ENCODE measurements at regions not wholly inside any gene's neighbourhood (a gene's known extent, or its start where the extent isn't known, plus 50 kb on each side); places are given as distances from the start of the nearest gene placed in this dataset.

DNA sequence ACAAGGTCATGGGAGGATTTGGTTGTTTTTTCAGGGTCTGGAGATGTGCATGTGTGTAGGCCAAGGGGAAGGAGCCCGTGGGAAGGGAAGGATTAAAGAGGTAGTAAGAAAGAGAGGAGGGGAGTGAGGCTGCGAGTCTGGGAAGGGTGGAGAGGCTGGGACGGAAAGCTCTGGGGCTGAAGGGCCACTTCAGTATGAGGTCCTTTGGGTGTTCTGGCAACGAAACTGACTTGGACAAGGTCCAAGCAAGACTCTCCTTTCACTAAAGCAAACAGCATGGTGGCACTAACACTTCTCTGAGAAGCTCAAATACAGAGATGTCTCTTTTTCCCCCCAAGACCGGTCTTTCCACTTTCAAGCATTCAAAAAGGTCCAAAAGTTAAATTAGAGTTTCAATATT lies 394.5 kb downstream of the ARHGEF28 start:
- no peaks in the 10 kb centered on the region for H3K4me1 ChIP-seq
- H3K4me3 ChIP-seq: no peak overlapping the region
- H3K27ac ChIP-seq: no peak overlapping the region
- H3K36me3 ChIP-seq (ENCODE audit: insufficient read depth in 1 of 2, low read depth in 1 of 2): no peaks in the 10 kb centered on the region
- H3K9me3 ChIP-seq: no peaks in the 10 kb centered on the region
- H3K27me3 ChIP-seq (ENCODE audit: insufficient read depth in 3 of 3, low read length in 2 of 3): no peaks in the 10 kb centered on the region
- TF ChIP-seq, protein P1, sequence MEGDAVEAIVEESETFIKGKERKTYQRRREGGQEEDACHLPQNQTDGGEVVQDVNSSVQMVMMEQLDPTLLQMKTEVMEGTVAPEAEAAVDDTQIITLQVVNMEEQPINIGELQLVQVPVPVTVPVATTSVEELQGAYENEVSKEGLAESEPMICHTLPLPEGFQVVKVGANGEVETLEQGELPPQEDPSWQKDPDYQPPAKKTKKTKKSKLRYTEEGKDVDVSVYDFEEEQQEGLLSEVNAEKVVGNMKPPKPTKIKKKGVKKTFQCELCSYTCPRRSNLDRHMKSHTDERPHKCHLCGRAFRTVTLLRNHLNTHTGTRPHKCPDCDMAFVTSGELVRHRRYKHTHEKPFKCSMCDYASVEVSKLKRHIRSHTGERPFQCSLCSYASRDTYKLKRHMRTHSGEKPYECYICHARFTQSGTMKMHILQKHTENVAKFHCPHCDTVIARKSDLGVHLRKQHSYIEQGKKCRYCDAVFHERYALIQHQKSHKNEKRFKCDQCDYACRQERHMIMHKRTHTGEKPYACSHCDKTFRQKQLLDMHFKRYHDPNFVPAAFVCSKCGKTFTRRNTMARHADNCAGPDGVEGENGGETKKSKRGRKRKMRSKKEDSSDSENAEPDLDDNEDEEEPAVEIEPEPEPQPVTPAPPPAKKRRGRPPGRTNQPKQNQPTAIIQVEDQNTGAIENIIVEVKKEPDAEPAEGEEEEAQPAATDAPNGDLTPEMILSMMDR (IDR thresholded peaks at IDR 0.05): no peak
- no peak for DNase-seq
- 67 to 88% (median 80%) methylated on average over 5 of the region's 5 CpGs for WGBS, 3 donors
- intact Hi-C loops (cut with DNase I): no loop called here
- ATAC-seq: no peak

DNA sequence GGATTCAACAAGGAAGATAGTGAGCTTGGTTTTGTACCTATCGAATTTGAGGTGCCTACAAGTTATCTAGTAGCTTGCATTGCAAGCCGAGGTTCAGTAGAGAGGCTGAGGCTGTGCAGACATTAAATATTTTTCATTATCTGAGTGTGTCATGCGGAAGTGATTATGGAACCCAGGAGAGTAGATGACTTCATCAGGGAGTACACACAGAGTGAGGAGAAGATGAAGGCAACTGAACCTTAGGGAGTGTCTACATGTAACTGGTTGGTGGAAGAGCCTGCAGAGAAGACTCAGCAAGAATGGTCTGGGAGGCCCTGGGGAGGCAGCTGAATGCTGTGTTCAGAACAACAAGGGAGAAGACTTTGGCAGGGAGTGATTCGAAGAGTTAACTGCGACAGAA lies 393.9 kb downstream of the ARHGEF28 start:
- WGBS, 3 donors: 85 to 90% (median 90%) methylated on average over 5 of the region's 5 CpGs
- no peaks in the 10 kb centered on the region for H3K9me3 ChIP-seq
- H3K4me1 ChIP-seq: no peaks in the 10 kb centered on the region
- no peak for DNase-seq
- no peak for ATAC-seq
- no peak overlapping the region for H3K27ac ChIP-seq
- H3K27me3 ChIP-seq (ENCODE audit: insufficient read depth in 3 of 3, low read length in 2 of 3): no peaks in the 10 kb centered on the region
- no peak overlapping the region for H3K4me3 ChIP-seq
- intact Hi-C loops (cut with DNase I): no loop called here
- TF ChIP-seq, protein P1 (IDR thresholded peaks at IDR 0.05): no peak
- no peaks in the 10 kb centered on the region for H3K36me3 ChIP-seq (ENCODE audit: insufficient read depth in 1 of 2, low read depth in 1 of 2)

DNA sequence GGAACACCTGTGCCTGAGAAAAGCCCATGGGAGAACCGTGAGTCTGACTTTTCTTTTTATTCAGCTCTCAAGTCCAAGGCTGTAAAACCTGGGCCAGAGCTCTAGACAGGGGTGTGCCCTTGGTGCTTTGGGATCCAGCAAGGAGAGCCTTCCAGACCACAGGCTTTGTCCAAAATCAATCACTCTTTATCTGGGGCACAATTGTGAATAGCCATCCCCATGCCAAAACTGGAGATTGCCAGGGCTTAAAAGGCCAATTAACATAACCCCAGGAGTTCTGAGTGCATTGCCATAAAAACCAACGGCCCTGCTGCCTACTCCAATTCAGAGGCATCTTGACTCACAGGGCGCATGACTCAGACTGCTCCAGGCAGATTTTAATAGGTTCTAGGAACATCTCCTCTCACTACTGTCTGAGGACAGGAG lies 391.8 kb downstream of the ARHGEF28 start:
- Histone ChIP-seq H3K9me3 (no peaks in the 10 kb centered on the region), H3K4me3 (no peak overlapping the region), H3K27ac (no peak overlapping the region), H3K27me3 (ENCODE audit: insufficient read depth in 3 of 3, low read length in 2 of 3) (no peaks in the 10 kb centered on the region), H3K4me1 (no peaks in the 10 kb centered on the region), H3K36me3 (ENCODE audit: insufficient read depth in 1 of 2, low read depth in 1 of 2) (no peaks in the 10 kb centered on the region)
- TF ChIP-seq, protein P1 (IDR thresholded peaks at IDR 0.05): no peak
- intact Hi-C loops (cut with DNase I): no loop called here
- 27 to 44% (median 31%) methylated on average over 3 of the region's 3 CpGs for WGBS, 3 donors
- no peak for DNase-seq
- ATAC-seq: no peak

DNA sequence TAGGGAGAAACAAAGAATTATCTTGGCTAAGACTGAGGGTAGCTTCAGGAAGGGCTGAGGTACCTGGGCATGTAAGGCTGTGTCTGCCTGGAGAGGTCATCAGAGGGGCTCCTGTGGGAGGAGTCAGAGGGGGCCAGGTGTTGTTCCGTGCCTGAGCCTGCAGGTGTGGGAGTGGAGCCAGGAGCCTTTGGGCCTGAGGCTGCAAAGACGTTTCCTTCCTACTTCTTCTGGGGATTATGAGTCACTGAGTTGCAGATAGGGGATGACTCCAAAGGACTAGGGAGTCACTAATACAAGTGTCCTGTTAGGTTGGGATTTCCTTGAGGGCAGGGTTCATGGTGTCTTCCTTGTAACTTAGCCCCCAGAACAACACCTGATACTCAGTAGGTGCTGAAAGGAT lies 391.1 kb downstream of the ARHGEF28 start:
- Histone ChIP-seq H3K4me3 (no peak overlapping the region), H3K4me1 (no peaks in the 10 kb centered on the region), H3K9me3 (no peaks in the 10 kb centered on the region), H3K27ac (no peak overlapping the region), H3K36me3 (ENCODE audit: insufficient read depth in 1 of 2, low read depth in 1 of 2) (no peaks in the 10 kb centered on the region), H3K27me3 (ENCODE audit: insufficient read depth in 3 of 3, low read length in 2 of 3) (no peaks in the 10 kb centered on the region)
- intact Hi-C loops (cut with DNase I): no loop called here
- WGBS, 3 donors: 24 to 51% (median 46%) methylated on average over 1 to 2 of the region's 2 CpGs
- TF ChIP-seq, protein P1 (IDR thresholded peaks at IDR 0.05): no peak
- ATAC-seq (no peak), DNase-seq (no peak)

DNA sequence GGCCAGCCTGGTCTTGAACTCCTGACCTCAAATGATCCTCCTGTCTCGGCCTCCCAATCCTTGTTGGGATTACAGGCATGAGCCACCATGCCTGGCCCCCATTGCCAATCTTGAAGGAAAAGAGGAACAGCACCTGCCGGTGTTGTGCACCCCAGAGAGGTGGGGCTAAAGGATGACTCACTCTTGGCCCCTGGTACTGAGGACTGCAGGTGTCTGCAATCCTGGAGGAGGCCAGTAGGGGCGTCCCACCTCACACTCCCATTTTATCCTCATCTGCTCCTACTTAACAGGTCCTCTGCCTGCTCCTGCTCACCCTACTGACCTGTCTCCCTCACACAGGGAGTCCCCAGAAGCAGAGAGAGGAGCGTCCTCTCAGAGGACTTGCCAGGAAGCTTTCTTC lies 390.4 kb downstream of the ARHGEF28 start:
- no peaks in the 10 kb centered on the region for H3K27me3 ChIP-seq (ENCODE audit: insufficient read depth in 3 of 3, low read length in 2 of 3)
- TF ChIP-seq, protein P1 (IDR thresholded peaks at IDR 0.05): no peak
- H3K4me3 ChIP-seq: no peak overlapping the region
- no peaks in the 10 kb centered on the region for H3K9me3 ChIP-seq
- 82 to 94% (median 82%) methylated on average over 4 of the region's 4 CpGs for WGBS, 3 donors
- intact Hi-C loops (cut with DNase I): no loop called here
- no peak overlapping the region for H3K27ac ChIP-seq
- H3K4me1 ChIP-seq: no peaks in the 10 kb centered on the region
- H3K36me3 ChIP-seq (ENCODE audit: insufficient read depth in 1 of 2, low read depth in 1 of 2): no peaks in the 10 kb centered on the region
- no peak for ATAC-seq
- no peak for DNase-seq
